Mucosa of descending colon (tissue), 3 donors: ENCODE measurements at regions not wholly inside any gene's neighbourhood (a gene's known extent, or its start where the extent isn't known, plus 50 kb on each side); places are given as distances from the start of the nearest gene placed in this dataset.

Source experiments
- ATAC-seq: fragments of 200-7000 bp; cut with Tn5 transposase; one replicate; pipeline ENCODE4 v1.9.1; 2020; ENCODE audit warnings: mild to moderate bottlenecking, moderate library complexity
- DNase-seq, 3 donors: peaks; one replicate each; pipeline ENCODE4 v3.0.0-alpha.2; 2020
- H3K36me3 ChIP-seq: fragments of 200-600 bp; one replicate; pipeline ENCODE4 v1.8.0; 2021; ENCODE audit warnings: low read depth, mild to moderate bottlenecking
- H3K4me1 ChIP-seq: fragments of 200-600 bp; one replicate; pipeline ENCODE4 v1.8.0; 2021; ENCODE audit warnings: low read depth, mild to moderate bottlenecking
- H3K4me3 ChIP-seq: fragments of 200-600 bp; one replicate; pipeline ENCODE4 v1.8.0; 2021; ENCODE audit warnings: mild to moderate bottlenecking
- H3K9me3 ChIP-seq: fragments of 200-600 bp; one replicate; pipeline ENCODE4 v1.8.0; 2021; ENCODE audit warnings: mild to moderate bottlenecking
- intact Hi-C, 2 donors: fragments of 100-400 bp; cut with DNase I in 1 of 2; cut with micrococcal nuclease in 1 of 2; formaldehyde crosslinking; loops; one replicate each; pipeline versions ENCODE4 v1.11.0 to v1.11.1; 2022; cut with DNase I, micrococcal nuclease
- TF ChIP-seq, protein P1 (sequence below): fragments of 200-600 bp; IDR thresholded peaks from one replicate; pipeline ENCODE4 v1.8.0; 2022; ENCODE audit warnings: antibody characterized with exemption, mild to moderate bottlenecking
- donor health status: DM: no; HTN: no; CAD: no; lungs with moderate emphysema.
- donor health status: DM: no; HTN: no; CAD: no.
- donor health status: DM: no; HTN: yes; CAD: no.

DNA sequence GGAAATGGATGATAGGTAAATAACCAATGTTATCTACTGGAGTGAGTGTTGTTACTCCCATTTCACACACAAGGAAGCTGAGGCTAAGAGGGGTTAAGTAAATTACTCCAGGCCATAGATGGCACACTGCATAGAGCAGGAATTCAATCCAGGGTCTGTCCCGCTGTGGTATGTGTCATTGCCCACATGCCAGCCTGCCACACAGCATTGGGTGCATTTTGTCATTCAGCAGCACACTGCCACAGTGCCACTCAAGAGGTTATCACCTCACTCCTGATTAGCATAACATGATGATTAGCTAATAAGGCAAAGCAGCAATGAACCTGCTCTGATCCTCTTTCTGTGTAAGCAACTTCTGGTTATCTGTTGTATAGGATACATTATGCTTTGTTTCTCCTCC is 157.4 kb upstream of the CTNNB1 start:
- TF ChIP-seq, protein P1, sequence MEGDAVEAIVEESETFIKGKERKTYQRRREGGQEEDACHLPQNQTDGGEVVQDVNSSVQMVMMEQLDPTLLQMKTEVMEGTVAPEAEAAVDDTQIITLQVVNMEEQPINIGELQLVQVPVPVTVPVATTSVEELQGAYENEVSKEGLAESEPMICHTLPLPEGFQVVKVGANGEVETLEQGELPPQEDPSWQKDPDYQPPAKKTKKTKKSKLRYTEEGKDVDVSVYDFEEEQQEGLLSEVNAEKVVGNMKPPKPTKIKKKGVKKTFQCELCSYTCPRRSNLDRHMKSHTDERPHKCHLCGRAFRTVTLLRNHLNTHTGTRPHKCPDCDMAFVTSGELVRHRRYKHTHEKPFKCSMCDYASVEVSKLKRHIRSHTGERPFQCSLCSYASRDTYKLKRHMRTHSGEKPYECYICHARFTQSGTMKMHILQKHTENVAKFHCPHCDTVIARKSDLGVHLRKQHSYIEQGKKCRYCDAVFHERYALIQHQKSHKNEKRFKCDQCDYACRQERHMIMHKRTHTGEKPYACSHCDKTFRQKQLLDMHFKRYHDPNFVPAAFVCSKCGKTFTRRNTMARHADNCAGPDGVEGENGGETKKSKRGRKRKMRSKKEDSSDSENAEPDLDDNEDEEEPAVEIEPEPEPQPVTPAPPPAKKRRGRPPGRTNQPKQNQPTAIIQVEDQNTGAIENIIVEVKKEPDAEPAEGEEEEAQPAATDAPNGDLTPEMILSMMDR, result no peak
- ATAC-seq, result peak; percentile 26
- no peak for DNase-seq
- no peaks in the 10 kb centered on the region for H3K36me3 ChIP-seq
- no peaks in the 10 kb centered on the region for H3K4me1 ChIP-seq
- H3K4me3 ChIP-seq, result no peak overlapping the region
- peaks cover 2% of the 10 kb centered on the region for H3K9me3 ChIP-seq
- intact Hi-C loops, result no loop called here

GRCh38 chr3:41044523-41044922 is 154.8 kb upstream of the CTNNB1 start:
- Histone ChIP-seq H3K9me3 (peaks cover 6% of the 10 kb centered on the region), H3K36me3 (no peaks in the 10 kb centered on the region), H3K4me1 (no peaks in the 10 kb centered on the region), H3K4me3 (no peak overlapping the region)
- intact Hi-C loops, result no loop called here
- DNase-seq (no peak), ATAC-seq (no peak)
- TF ChIP-seq, protein P1, result no peak

DNA sequence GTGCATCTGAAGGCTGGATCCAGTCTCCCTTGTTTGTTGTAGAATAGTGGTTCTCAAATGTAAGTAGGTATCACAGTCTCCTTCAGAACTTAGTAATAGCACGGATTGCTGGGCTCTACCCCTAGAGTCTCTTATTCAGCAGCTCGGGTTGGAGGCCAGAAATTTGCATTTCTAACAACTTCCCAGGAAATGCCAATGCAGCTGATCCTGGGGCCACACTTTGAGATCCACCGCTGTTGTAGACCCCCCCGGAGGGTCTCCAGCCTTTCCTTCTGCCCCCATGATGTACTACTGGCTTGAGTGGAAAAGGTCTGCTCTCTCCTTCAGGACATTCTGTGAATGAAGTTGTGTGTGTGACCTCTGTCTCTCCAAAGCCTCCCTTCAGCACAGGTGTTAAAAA is 153.8 kb upstream of the CTNNB1 start:
- no peak overlapping the region for H3K4me3 ChIP-seq
- ATAC-seq (no peak), DNase-seq (no peak)
- H3K4me1 ChIP-seq, result no peaks in the 10 kb centered on the region
- intact Hi-C loops, result no loop called here
- no peaks in the 10 kb centered on the region for H3K36me3 ChIP-seq
- peaks cover 6% of the 10 kb centered on the region for H3K9me3 ChIP-seq
- TF ChIP-seq, protein P1, result no peak

DNA sequence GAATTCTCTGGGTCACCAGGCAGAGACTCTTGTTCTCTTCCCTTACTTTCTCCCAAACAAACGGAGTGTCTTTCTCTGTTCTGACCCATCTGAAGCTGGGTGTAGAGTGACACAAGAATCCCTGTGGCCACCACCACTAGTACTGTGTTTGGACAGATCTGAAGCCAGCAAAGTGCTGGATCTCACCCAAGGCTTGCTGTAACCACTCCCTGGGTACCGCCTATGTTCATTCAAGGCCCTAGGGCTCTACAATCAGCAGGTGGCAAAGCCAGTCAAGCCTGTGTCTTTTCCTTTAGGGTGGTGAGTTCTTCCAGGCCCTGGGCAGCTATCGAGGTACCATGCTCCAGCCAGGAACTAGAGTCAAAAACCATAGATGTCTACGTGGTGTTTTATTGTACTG is 149.2 kb upstream of the CTNNB1 start:
- TF ChIP-seq, protein P1, result no peak
- peak in 1 of 3 donors; percentile 35 for DNase-seq
- no peaks in the 10 kb centered on the region for H3K36me3 ChIP-seq
- H3K9me3 ChIP-seq, result peaks cover 6% of the 10 kb centered on the region
- intact Hi-C loops, result no loop called here
- no peak overlapping the region for H3K4me3 ChIP-seq
- H3K4me1 ChIP-seq, result no peaks in the 10 kb centered on the region
- peak; percentile 47 for ATAC-seq

DNA sequence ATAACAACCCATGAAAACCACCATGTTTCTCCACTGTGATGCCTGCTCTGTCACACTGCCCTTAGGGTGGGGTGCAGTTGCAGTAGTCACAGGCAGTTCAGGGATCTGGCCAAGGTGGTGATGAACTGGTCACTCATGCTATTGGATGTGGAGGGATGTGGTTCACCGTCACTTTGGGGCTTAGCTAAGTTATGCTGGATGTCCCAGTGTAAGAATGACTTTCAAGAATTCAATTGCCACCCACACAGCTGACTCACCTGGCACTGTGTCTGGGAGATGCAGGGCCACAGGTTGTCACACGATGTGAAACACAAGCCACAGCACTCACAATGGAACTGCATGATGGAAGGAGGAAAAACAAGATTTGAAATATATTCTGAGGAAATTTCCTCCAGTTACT is 146.1 kb upstream of the CTNNB1 start:
- H3K36me3 ChIP-seq, result no peaks in the 10 kb centered on the region
- H3K4me1 ChIP-seq, result no peaks in the 10 kb centered on the region
- H3K4me3 ChIP-seq, result no peak overlapping the region
- intact Hi-C loops, result no loop called here
- ATAC-seq (no peak), DNase-seq (no peak)
- TF ChIP-seq, protein P1, result no peak
- H3K9me3 ChIP-seq, result no peaks in the 10 kb centered on the region

DNA sequence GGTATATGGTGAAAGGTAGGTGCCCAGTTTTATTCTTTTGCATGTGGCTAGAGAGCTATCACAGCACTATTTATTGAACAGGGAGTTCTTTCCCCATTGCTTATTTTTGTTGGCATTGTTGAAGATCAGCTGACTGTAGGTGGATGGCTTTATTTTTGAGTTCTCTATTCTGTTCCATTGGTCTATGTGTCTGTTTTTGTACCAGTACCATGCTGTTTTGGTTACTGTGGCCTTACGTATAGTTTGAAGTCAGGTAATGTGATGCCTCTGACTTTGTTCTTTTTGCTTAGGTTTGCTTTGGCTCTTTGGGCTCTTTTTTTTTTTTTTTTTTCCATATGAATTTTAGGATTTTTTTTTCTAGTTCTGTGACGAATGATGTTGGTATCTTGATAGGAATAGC is 139.2 kb upstream of the CTNNB1 start:
- no peak for DNase-seq
- no peak for ATAC-seq
- no peaks in the 10 kb centered on the region for H3K9me3 ChIP-seq
- no peaks in the 10 kb centered on the region for H3K36me3 ChIP-seq
- H3K4me3 ChIP-seq, result no peak overlapping the region
- H3K4me1 ChIP-seq, result no peaks in the 10 kb centered on the region
- TF ChIP-seq, protein P1, result no peak
- intact Hi-C loops, result no loop called here
